Esophagus mucosa (tissue), 1 donor: ENCODE measurements at regions not wholly inside any gene's neighbourhood (a gene's known extent, or its start where the extent isn't known, plus 50 kb on each side); places are given as distances from the start of the nearest gene placed in this dataset.

Experiments
- ATAC-seq: fragments of 200-7000 bp; cut with Tn5 transposase; one replicate; pipeline ENCODE4 v1.9.1; 2020
- donor health status: DM: yes; HTN: yes; CAD: no.

GRCh38 chr3:154540950-154541604 lies 111.1 kb upstream of the GPR149 start:
- ATAC-seq = no peak

DNA sequence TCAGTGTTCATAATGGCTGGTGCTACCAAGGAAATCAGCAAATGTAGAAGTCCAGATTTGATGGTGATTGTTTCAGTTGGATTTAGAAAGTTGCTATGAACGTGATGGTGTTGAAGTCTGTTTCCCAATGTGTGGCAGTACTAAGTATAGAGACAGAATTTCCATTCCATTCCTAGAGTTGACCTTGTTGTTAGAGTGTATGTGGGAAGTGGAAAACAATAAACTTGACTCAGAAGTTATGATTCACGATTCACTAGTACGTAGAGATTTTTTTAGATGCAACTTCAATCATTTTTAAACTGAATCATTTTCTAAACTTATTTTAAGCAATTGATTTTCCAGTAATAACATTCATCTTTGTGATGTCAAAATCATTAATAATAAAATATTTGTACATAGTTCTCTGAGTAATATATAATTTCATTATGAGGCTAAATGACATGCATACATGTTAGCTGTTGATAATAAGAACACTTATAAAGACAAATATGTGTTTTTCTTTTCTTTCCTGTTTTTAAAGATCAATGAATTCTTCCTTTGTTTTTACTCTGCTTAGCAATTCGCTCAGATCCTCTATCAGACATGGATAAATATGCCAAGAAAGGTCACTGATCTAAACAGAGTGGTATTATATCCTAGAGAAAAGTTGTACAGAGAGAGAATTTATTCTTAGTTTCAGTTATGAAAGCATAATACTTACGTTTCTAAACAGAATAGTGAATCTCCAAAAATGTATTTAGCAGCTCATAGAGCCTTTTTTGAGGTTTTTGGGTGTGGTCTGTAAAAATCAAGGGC lies 108.8 kb upstream of the GPR149 start:
- no peak for ATAC-seq

DNA sequence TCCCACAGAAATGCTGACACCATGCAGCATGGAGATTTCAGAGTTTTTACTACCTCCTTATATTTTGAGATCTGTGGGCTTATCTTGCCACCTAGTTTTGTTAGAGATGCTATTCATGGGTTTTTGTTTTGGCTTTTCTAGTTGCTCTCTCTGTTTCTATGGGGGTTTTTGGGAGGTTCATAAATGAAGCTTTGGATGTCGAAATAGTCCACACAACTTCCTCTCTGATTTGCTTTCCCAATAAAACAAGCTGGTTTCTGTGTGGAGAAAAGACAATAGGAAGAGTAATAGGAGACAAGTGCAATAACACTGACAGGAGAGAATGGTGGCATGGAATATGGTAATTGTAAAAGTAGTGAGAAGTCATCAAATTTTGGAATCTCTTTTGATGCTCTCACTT lies 106.8 kb upstream of the GPR149 start:
- ATAC-seq = no peak

GRCh38 chr3:154522036-154522602 lies 92.1 kb upstream of the GPR149 start:
- ATAC-seq = no peak

DNA sequence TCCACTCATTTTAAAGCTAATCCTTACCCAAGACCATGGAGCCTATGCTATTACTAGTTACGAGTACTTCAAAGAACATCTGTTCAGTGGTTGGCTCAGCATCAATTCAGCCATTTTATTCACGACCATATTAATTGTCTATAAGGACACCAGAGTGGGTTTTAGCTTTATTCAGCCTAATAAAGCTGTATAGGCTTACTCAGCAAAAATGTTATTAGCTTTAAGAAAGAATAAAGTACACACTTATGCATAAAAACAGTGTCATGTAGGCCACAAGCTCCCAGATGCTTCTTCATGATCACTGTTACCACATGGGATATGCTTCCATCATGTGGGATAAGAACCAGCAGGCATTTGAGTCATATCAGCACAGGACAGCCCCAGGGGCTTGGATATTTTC lies 87.4 kb upstream of the GPR149 start:
- ATAC-seq = no peak

DNA sequence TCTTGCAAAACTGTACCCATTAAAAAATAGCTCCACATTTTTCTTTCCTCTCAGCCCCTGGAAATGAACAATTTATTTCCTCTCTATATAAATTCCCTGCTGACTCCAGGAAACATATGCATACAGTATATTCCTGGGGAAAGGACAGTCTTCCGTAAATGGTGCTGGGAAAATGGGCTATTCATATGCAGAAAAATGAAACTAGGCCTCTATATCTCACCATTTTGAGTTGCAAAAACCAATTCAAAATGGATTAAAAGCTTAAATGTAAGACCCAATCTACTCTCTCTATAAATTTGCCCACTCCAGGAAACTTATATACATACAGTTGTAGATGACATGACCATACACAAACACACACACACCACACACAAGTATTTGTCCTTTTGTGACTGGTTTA lies 85.9 kb upstream of the GPR149 start:
- ATAC-seq = no peak

GRCh38 chr3:154510780-154511179 lies 80.8 kb upstream of the GPR149 start:
- ATAC-seq = no peak

- no peak for ATAC-seq
Observed at GRCh38 chr3:154507727-154508126, 77.7 kb upstream of the GPR149 start.

DNA sequence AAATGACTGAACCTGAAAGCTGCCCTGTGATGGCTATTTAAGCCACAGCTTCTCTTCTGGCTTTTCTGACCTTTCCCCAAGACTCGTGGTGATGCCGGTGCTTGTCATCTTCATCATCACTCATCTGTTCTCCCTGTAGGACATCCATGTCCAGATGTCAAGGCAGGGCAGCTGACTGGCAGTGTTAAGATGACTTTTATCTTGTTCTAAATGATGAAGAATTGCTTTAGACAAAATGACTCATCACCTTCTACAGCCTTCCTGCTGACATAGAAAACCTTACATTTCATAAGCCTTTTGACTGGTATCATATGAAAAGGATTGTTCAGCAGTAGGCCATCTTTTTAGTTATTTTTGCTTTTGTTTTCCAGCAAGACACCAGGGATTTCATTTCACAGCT lies 67.0 kb upstream of the GPR149 start:
- no peak for ATAC-seq

GRCh38 chr3:154496540-154496939 lies 66.5 kb upstream of the GPR149 start:
- ATAC-seq = no peak

DNA sequence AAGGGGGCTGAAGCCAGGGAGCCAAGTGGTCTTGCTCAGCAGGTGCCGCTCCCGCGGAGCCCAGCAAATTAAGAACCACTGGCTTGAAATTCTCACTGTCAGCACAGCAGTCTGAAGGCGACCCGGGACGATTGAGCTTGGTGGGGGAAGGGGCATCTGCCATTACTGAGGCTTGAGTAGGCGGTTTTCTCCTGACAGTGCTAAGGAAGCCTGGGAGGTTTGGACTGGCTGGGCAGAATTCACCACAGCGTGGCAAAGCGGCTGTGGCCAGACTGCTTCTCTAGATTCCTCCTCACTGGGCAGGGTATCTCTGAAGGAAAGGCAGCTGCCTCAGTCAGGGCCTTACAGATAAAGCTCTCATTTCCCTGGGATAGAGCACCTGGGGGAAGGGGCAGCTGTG lies 57.0 kb upstream of the GPR149 start:
- no peak for ATAC-seq

DNA sequence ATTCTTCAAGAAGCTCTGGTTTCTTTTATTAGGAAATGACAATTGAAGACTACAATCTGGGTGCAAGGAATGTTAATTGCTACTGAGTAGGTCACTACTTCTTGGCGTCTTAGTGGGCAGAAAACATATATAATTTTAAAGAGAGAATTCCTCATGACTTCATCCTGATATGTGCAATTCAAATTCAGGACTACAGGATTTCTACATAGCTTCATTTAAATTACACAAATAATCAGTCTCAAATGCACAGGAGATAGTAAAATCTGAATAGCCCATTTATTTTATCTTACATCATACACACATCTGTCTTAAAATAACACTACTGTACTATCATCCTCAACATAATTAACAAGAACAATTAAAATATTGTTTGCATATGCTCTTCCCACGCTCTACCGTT lies 52.5 kb upstream of the GPR149 start:
- no peak for ATAC-seq

DNA sequence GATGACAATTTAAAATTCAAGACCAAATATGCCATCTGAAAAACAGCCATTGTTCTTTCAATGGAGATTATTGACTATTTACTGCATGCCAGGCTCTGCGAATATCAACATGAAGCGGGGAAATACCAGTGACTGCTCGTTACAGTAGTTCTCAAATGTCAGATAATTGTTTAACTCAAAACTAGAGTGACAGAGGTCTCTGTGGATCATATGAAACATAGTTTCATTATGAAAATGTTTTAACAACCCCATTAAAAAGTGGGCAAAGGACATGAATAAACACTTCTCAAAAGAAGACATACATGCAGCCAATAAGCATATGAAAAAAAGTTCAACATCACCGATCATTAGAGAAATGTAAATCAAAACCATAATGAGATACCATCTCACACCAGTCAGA lies 50.0 kb upstream of the GPR149 start:
- ATAC-seq = no peak
